ENCODE measurements at regions not wholly inside any gene's neighbourhood (a gene's known extent, or its start where the extent isn't known, plus 50 kb on each side); places are given as distances from the start of the nearest gene placed in this dataset.

DNA sequence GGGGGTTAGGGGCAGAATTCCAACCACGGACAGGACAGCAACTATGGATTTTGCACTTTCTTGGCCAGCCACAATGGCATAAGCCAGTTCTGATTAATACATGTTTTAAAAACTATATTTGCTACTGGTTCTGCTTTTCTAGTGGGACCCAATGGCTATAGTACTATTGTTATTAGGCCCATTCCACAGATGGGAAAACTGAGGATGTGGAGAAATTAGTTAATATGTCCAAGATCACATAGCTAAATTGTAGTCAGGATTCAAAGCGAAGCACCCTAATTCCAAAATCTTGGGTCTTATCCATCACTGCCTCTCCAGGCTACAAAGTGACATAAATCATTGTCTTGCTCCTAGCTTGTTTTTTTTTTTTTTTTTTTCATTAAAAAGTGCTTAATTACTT lies 133.9 kb downstream of the PJA2 start:
- no peak for TF ChIP-seq CTCF (IDR thresholded peaks at IDR 0.05)
- no peak for TF ChIP-seq POLR2A (IDR thresholded peaks at IDR 0.05)
